OCI-LY3 (cell line): ENCODE measurements at regions not wholly inside any gene's neighbourhood (a gene's known extent, or its start where the extent isn't known, plus 50 kb on each side); places are given as distances from the start of the nearest gene placed in this dataset.

ENCODE experiments used
- H2AFZ ChIP-seq: fragments of 200-600, 300-600 bp; shearing (Covaris generic); 2 replicates; pipeline ENCODE4 v1.6.0; 2014; ENCODE audit warnings: antibody characterized with exemption, low read depth, low read length
- H3K27ac ChIP-seq: fragments of 200-600, 300-600 bp; sonication (generic); 2 replicates; pipeline ENCODE4 v1.5.1; 2014; ENCODE audit warnings: mild to moderate bottlenecking, low read length, moderate library complexity, mixed read lengths
- H3K27me3 ChIP-seq: fragments of 200-600, 300-600 bp; sonication (generic); 2 replicates; pipeline ENCODE4 v1.6.1; 2014; ENCODE audit warnings: low read depth, low read length, mixed read lengths
- H3K36me3 ChIP-seq: fragments of 200-600, 300-600 bp; sonication (generic); replicated peaks from 2 replicates; pipeline ENCODE3; 2014; ENCODE audit warnings: low read depth, low read length, mixed read lengths
- H3K4me1 ChIP-seq: fragments of 300-600, 200-600 bp; sonication (generic); 2 replicates; pipeline ENCODE4 v1.6.1; 2014; ENCODE audit warnings: low read length, mixed read lengths
- H3K4me2 ChIP-seq: fragments of 200-600, 300-600 bp; sonication (generic); 2 replicates; pipeline ENCODE4 v1.6.1; 2014; ENCODE audit warnings: low read length, mixed read lengths
- H3K4me3 ChIP-seq: fragments of 300-600, 200-600 bp; sonication (generic); 2 replicates; pipeline ENCODE4 v1.5.1; 2014; ENCODE audit warnings: antibody characterized with exemption, mild to moderate bottlenecking, low read length, moderate library complexity
- H3K79me2 ChIP-seq: fragments of 300-600, 200-600 bp; shearing (Covaris generic); 2 replicates; pipeline ENCODE4 v1.6.1; 2014; ENCODE audit warnings: mild to moderate bottlenecking, low read length, mixed read lengths
- H3K9ac ChIP-seq: fragments of 300-600, 200-600 bp; shearing (Covaris generic); 2 replicates; pipeline ENCODE4 v1.6.0; 2014; ENCODE audit warnings: mild to moderate bottlenecking, low read length, moderate library complexity
- H3K9me3 ChIP-seq: fragments of 200-600, 300-600 bp; shearing (Covaris generic); 2 replicates; pipeline ENCODE4 v1.6.1; 2014; ENCODE audit warnings: low read length, mixed read lengths; ENCODE audit not compliant: insufficient read depth
- H4K20me1 ChIP-seq: fragments of 200-600, 300-600 bp; sonication (generic); 2 replicates; pipeline ENCODE4 v1.6.1; 2016; ENCODE audit warnings: low read length, mixed read lengths; ENCODE audit not compliant: insufficient read depth
- CTCF ChIP-seq: fragments of 200-600, 300-600 bp; sonication (generic); IDR thresholded peaks from 2 replicates; pipeline ENCODE4 v1.5.1; 2014; ENCODE audit warnings: antibody characterized with exemption, low read length, low read depth
- EZH2phosphoT487 ChIP-seq: fragments of 200-600 bp; shearing (Covaris generic); IDR thresholded peaks from 2 replicates; pipeline ENCODE4 v1.6.1; 2018; ENCODE audit warnings: antibody characterized with exemption, mixed run types, low read depth

GRCh38 chr10:85060944-85061343 lies 732.6 kb downstream of the CCSER2 start:
- no peak overlapping the region for H2AFZ ChIP-seq
- H3K9me3 ChIP-seq, result no peaks in the 10 kb centered on the region
- no peaks in the 10 kb centered on the region for H3K36me3 ChIP-seq
- TF ChIP-seq CTCF (no peak), EZH2phosphoT487 (no peak)
- H3K4me1 ChIP-seq, result no peaks in the 10 kb centered on the region
- H3K4me3 ChIP-seq, result no peak overlapping the region
- no peaks in the 10 kb centered on the region for H3K79me2 ChIP-seq
- no peaks in the 10 kb centered on the region for H4K20me1 ChIP-seq
- H3K27ac ChIP-seq, result no peak overlapping the region
- H3K9ac ChIP-seq, result no peak overlapping the region
- H3K27me3 ChIP-seq, result no peaks in the 10 kb centered on the region
- H3K4me2 ChIP-seq, result no peak overlapping the region

DNA sequence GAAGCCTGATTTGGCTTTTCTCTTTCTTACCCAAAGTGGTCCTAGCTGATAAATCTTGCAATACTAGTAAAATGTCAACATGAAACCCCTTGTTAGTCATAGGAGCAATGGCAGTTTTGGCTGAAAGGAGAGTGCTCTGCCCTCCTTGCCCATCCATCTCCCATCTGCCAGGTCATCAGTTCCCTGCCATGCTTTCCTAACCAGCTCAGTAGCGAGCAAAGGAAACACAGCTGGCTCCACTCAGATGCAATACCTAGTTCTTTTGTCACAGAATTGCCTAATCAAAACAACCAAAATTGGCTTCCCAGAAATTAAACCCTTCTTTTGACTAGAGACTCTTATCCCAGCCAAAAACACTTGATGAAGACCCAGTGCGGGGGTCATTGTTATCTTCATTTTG lies 733.0 kb downstream of the CCSER2 start:
- no peak overlapping the region for H3K27ac ChIP-seq
- no peak overlapping the region for H3K4me2 ChIP-seq
- H3K36me3 ChIP-seq, result no peaks in the 10 kb centered on the region
- H3K9ac ChIP-seq, result no peak overlapping the region
- H4K20me1 ChIP-seq, result no peaks in the 10 kb centered on the region
- H3K79me2 ChIP-seq, result no peaks in the 10 kb centered on the region
- no peaks in the 10 kb centered on the region for H3K9me3 ChIP-seq
- no peaks in the 10 kb centered on the region for H3K4me1 ChIP-seq
- TF ChIP-seq EZH2phosphoT487 (no peak), CTCF (no peak)
- no peaks in the 10 kb centered on the region for H3K27me3 ChIP-seq
- H3K4me3 ChIP-seq, result no peak overlapping the region
- H2AFZ ChIP-seq, result no peak overlapping the region

DNA sequence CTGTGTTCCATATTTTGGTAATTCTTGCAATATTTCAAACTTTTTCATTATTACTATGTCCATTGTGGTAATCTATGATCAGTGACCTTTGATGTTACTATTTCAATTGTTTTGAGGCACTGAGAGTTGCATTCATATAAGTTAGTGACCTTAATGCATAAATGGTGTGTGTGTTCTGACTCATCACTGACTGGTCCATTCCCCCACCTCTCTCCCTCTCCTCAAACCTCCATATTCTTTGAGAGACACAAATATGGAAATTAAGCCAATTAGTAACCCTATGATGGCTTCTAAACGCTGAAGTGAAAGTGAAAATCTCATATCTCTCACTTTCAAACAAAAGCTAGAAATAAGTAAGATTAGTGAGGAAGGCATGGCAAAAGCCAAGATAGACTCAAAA lies 739.6 kb downstream of the CCSER2 start:
- Histone ChIP-seq H3K4me3 (no peak overlapping the region), H4K20me1 (no peaks in the 10 kb centered on the region), H3K27me3 (no peaks in the 10 kb centered on the region), H3K27ac (no peak overlapping the region), H3K9me3 (no peaks in the 10 kb centered on the region), H3K36me3 (no peaks in the 10 kb centered on the region), H3K4me1 (no peaks in the 10 kb centered on the region), H3K79me2 (no peaks in the 10 kb centered on the region), H3K4me2 (no peak overlapping the region), H3K9ac (no peak overlapping the region), H2AFZ (no peak overlapping the region)
- TF ChIP-seq EZH2phosphoT487 (no peak), CTCF (no peak)

- TF ChIP-seq EZH2phosphoT487, result no peak
- TF ChIP-seq CTCF, result no peak
- no peaks in the 10 kb centered on the region for H3K9me3 ChIP-seq
- no peak overlapping the region for H2AFZ ChIP-seq
- H3K27ac ChIP-seq, result no peak overlapping the region
- no peaks in the 10 kb centered on the region for H4K20me1 ChIP-seq
- H3K4me2 ChIP-seq, result no peak overlapping the region
- H3K4me1 ChIP-seq, result no peaks in the 10 kb centered on the region
- no peak overlapping the region for H3K9ac ChIP-seq
- H3K79me2 ChIP-seq, result no peaks in the 10 kb centered on the region
- H3K4me3 ChIP-seq, result no peak overlapping the region
- no peaks in the 10 kb centered on the region for H3K27me3 ChIP-seq
- H3K36me3 ChIP-seq, result no peaks in the 10 kb centered on the region
Observed at GRCh38 chr10:85080934-85081333, 752.5 kb downstream of the CCSER2 start.
